Esophagus muscularis mucosa (tissue), 4 donors: ENCODE measurements at regions not wholly inside any gene's neighbourhood (a gene's known extent, or its start where the extent isn't known, plus 50 kb on each side); places are given as distances from the start of the nearest gene placed in this dataset.

Source experiments
- DNase-seq: peaks from one replicate; pipeline ENCODE4 v3.0.0-alpha.2; 2017; ENCODE audit errors: extremely low spot score
- H3K27ac ChIP-seq, 4 donors: fragments of 200-600 bp; sonication (generic); replicated peaks in 1 of 4; 1 replicate in 3 of 4; 2 replicates in 1 of 4; pipeline ENCODE4 v1.5.1; 2016 to 2019; ENCODE audit warnings: mild to moderate bottlenecking in 1 of 4
- H3K27me3 ChIP-seq, 4 donors: fragments of 200-600 bp; sonication (generic); one replicate each; pipeline versions ENCODE4 v1.5.1 to v1.6.0; 2016 to 2019
- H3K36me3 ChIP-seq, 4 donors: fragments of 200-600 bp; sonication (generic); one replicate each; pipeline ENCODE4 v1.5.1; 2016 to 2019
- H3K4me1 ChIP-seq, 4 donors: fragments of 200-600 bp; sonication (generic); one replicate each; pipeline ENCODE4 v1.5.1; 2016 to 2019
- H3K4me3 ChIP-seq, 4 donors: fragments of 200-600 bp; sonication (generic); 1 replicate in 2 of 4; 2 replicates in 2 of 4; pipeline ENCODE4 v1.5.1; 2016 to 2019; ENCODE audit warnings: mild to moderate bottlenecking in 4 of 4, moderate library complexity in 1 of 4
- H3K9me3 ChIP-seq, 4 donors: fragments of 200-600 bp; sonication (generic); 1 replicate in 3 of 4; 2 replicates in 1 of 4; pipeline ENCODE4 v1.5.1; 2016 to 2019
- CTCF ChIP-seq, 3 experiments: fragments of 200-600 bp in 2 of 3; fragments of 450-650 bp in 1 of 3; sonication (generic) in 2 of 3; IDR thresholded peaks; one replicate each; pipeline ENCODE4 v1.5.1; 2017 to 2019; ENCODE audit warnings: antibody characterized with exemption in 3 of 3, mild to moderate bottlenecking in 2 of 3, moderate library complexity in 1 of 3
- EP300 ChIP-seq: sonication (generic); formaldehyde crosslinking; IDR thresholded peaks from one replicate; pipeline ENCODE4 v1.6.1; 2017; ENCODE audit warnings: antibody characterized with exemption
- POLR2A ChIP-seq: fragments of 450-650 bp; IDR thresholded peaks from one replicate; pipeline ENCODE4 v1.6.1; 2017; ENCODE audit warnings: antibody characterized with exemption, moderate library complexity, mild to moderate bottlenecking, low read depth
- POLR2AphosphoS5 ChIP-seq, 2 donors: sonication (generic); formaldehyde crosslinking; IDR thresholded peaks; one replicate each; pipeline ENCODE4 v1.6.1; 2017; ENCODE audit warnings: antibody characterized with exemption in 2 of 2
- WGBS: methylation state at CpG from one replicate; pipeline ENCODE4 v1.1.5; 2018; 5-methylcytosine and 5-hydroxymethylcytosine counted together
- intact Hi-C: fragments of 100-400 bp; cut with DNase I; formaldehyde crosslinking; loops from one replicate; pipeline ENCODE4 v1.15.1; 2023

DNA sequence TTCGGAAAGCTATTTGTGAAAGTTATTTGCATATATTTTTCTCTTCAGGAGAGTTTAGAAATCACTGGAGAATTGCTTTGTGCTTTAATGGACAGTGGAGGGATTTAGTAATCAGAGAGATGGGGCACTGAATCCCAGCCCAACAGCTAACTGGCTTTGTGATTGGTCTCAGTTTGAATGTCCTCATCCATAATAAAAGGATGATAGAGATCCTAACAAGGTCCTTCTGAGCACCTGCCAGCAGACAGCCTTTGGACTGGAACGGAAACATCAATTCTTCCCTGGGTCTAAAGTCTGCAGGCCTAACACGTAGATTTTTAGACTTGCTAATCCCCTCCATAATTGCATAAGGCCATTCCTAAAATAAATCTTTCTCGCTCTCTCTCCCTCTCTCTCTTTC lies 112.0 kb upstream of the ADAMTS5 start:
- H3K27ac ChIP-seq = no peak overlapping the region
- H3K4me3 ChIP-seq = no peak overlapping the region
- no peak for DNase-seq
- intact Hi-C loops = no loop called here
- H3K27me3 ChIP-seq = no peaks in the 10 kb centered on the region
- 76% methylated on average over 4 of the region's 4 CpGs for WGBS
- H3K4me1 ChIP-seq = no peaks in the 10 kb centered on the region
- no peaks in the 10 kb centered on the region for H3K36me3 ChIP-seq
- TF ChIP-seq POLR2AphosphoS5 (IDR thresholded peaks at IDR 0.05) = no peak
- TF ChIP-seq CTCF (IDR thresholded peaks at IDR 0.05) = no peak
- no peak for TF ChIP-seq EP300
- TF ChIP-seq POLR2A = no peak
- H3K9me3 ChIP-seq = no peaks in the 10 kb centered on the region

- no peak overlapping the region for H3K27ac ChIP-seq
- DNase-seq = no peak
- no peaks in the 10 kb centered on the region for H3K36me3 ChIP-seq
- H3K4me1 ChIP-seq = no peaks in the 10 kb centered on the region
- H3K27me3 ChIP-seq = no peaks in the 10 kb centered on the region
- no peak overlapping the region for H3K4me3 ChIP-seq
- WGBS = 83% methylated on average over 4 of the region's 4 CpGs
- TF ChIP-seq EP300 (no peak), POLR2A (no peak), POLR2AphosphoS5 (IDR thresholded peaks at IDR 0.05) (no peak), CTCF (IDR thresholded peaks at IDR 0.05) (no peak)
- intact Hi-C loops = no loop called here
- H3K9me3 ChIP-seq = no peaks in the 10 kb centered on the region
These were observed 110.6 kb upstream of the ADAMTS5 start for GRCh38 chr21:27077501-27077900.

DNA sequence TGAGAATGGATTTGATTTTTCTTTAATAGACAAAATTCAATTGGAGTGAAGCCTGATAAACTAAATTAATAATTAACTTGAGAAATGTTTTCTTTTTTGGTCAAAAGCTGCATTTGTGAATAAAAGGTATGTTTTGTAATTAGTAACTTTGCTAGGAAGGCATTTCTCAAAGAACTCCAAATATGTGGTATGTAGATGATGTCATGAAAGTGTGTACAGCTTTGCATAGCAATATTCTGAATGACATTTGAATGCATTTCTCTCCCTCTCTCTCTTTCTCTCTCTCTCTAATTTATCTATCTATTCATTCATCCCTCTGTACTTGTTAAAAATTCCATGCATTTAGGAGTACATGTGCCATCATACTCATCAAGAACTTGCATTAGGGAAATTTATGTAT lies 109.1 kb upstream of the ADAMTS5 start:
- Histone ChIP-seq H3K36me3 (no peaks in the 10 kb centered on the region), H3K9me3 (no peaks in the 10 kb centered on the region), H3K27me3 (no peaks in the 10 kb centered on the region), H3K4me1 (peaks cover 0 to 7% (median 2%) of the 10 kb centered on the region in 4 donors), H3K4me3 (no peak overlapping the region), H3K27ac (no peak overlapping the region)
- no peak for DNase-seq
- intact Hi-C loops = no loop called here
- TF ChIP-seq POLR2A (no peak), EP300 (no peak), POLR2AphosphoS5 (IDR thresholded peaks at IDR 0.05) (no peak), CTCF (IDR thresholded peaks at IDR 0.05) (no peak)

DNA sequence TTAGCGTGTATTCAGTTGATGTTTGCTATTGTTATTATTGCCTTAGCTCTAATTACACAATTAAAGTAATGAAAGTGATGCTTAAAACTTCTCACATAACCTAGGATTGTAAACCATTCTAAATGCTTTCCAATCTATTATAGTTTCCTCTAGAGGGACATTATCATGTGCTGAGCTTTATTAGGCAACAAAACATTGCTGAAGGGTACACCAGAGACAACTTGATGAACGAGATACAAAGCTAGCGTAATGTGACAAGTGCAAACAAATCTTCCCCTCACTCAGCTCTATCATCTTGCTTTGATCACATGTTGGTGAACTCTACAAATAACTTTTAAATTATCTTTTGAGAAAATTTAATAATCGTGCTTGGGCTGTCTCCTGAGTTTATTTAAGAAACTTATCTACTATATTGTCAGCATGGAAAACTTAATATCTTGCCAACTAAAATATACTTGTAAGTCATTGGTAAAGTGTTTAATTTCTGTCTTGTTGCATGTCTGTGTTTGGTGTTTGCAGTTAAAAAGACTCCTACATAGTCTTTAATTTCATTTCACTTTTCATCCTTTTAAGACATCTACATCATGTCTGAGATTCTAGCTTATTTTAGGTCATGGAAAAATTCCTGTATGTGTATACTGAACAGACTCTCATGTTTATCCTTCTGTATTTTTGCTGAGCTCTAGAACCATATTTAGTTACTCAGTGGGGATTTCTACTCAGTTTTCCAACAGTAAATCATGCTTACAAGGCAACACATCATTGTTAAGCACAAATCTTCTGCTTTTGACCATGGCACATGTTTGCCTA lies 104.2 kb upstream of the ADAMTS5 start:
- H3K4me1 ChIP-seq = peaks cover 5 to 16% (median 12%) of the 10 kb centered on the region in 4 donors
- H3K27me3 ChIP-seq = no peaks in the 10 kb centered on the region
- peak overlapping the region; percentile 1 to 51 (median 28) for H3K27ac ChIP-seq
- H3K4me3 ChIP-seq = no peak overlapping the region
- 41% methylated on average over 4 of the region's 4 CpGs for WGBS
- H3K36me3 ChIP-seq = no peaks in the 10 kb centered on the region
- TF ChIP-seq POLR2AphosphoS5 (IDR thresholded peaks at IDR 0.05) (no peak), EP300 (no peak), CTCF (IDR thresholded peaks at IDR 0.05) (no peak), POLR2A (no peak)
- DNase-seq = no peak
- intact Hi-C loops = no loop called here
- H3K9me3 ChIP-seq = no peaks in the 10 kb centered on the region

DNA sequence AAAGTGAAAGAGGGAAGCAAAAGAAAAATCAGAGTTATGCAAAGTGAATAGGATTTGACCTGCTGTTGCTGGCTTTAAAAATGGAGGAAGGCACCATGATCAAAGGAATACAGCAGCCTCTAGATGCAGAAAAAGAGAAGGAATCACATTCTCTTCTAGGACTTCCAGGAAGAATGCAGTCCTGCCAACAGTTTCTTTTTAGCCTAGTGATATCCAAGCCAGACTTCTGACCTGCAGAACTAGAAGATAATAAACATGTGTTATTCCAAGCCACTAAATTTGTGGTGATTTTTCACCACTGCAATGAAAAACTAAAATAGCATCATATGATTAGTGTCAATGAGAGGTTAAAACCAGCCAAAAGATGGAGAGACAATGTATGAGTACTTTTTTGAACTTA lies 101.9 kb upstream of the ADAMTS5 start:
- H3K27ac ChIP-seq = no peak overlapping the region
- H3K4me1 ChIP-seq = peaks cover 5 to 16% (median 12%) of the 10 kb centered on the region in 4 donors
- no peak for DNase-seq
- H3K36me3 ChIP-seq = no peaks in the 10 kb centered on the region
- no peak overlapping the region for H3K4me3 ChIP-seq
- no peaks in the 10 kb centered on the region for H3K9me3 ChIP-seq
- H3K27me3 ChIP-seq = no peaks in the 10 kb centered on the region
- TF ChIP-seq POLR2A (no peak), POLR2AphosphoS5 (IDR thresholded peaks at IDR 0.05) (no peak), CTCF (IDR thresholded peaks at IDR 0.05) (no peak), EP300 (no peak)
- intact Hi-C loops = no loop called here
